H9 (cell line): ENCODE measurements at regions not wholly inside any gene's neighbourhood (a gene's known extent, or its start where the extent isn't known, plus 50 kb on each side); places are given as distances from the start of the nearest gene placed in this dataset.

Source experiments
- DNase-seq: peaks from one replicate; pipeline ENCODE4 v3.0.0-alpha.2; 2017
- H2AFZ ChIP-seq: one replicate; pipeline ENCODE4 v1.6.1; 2013; ENCODE audit warnings: mild to moderate bottlenecking, low read length, control low read depth, moderate library complexity
- H2AK5ac ChIP-seq: 2 replicates; pipeline ENCODE4 v1.6.1; 2013; ENCODE audit warnings: low read length, control low read depth, mixed read lengths; ENCODE audit not compliant: insufficient read length
- H2BK120ac ChIP-seq: one replicate; pipeline ENCODE4 v1.6.1; 2013; ENCODE audit warnings: low read depth, mild to moderate bottlenecking, low read length, control low read depth, inconsistent platforms; ENCODE audit not compliant: poor library complexity, severe bottlenecking
- H2BK12ac ChIP-seq: 2 replicates; pipeline ENCODE4 v1.6.1; 2013; ENCODE audit warnings: low read length, control low read depth, mixed read lengths, low read depth; ENCODE audit not compliant: insufficient read length
- H2BK15ac ChIP-seq: 2 replicates; pipeline ENCODE4 v1.6.1; 2013; ENCODE audit warnings: low read depth, low read length, control low read depth
- H2BK20ac ChIP-seq: one replicate; pipeline ENCODE4 v1.6.1; 2013; ENCODE audit warnings: low read depth, mild to moderate bottlenecking, low read length, control low read depth, inconsistent platforms; ENCODE audit not compliant: poor library complexity, severe bottlenecking
- H2BK5ac ChIP-seq: 2 replicates; pipeline ENCODE4 v1.6.1; 2013; ENCODE audit warnings: low read length, control low read depth, mixed read lengths; ENCODE audit not compliant: insufficient read length
- H3K14ac ChIP-seq: 2 replicates; pipeline ENCODE4 v1.6.1; 2013; ENCODE audit warnings: low read length, control low read depth; ENCODE audit not compliant: insufficient read depth
- H3K18ac ChIP-seq: 2 replicates; pipeline ENCODE4 v1.6.1; 2013; ENCODE audit warnings: low read depth, mild to moderate bottlenecking, mixed read lengths, low read length, control low read depth; ENCODE audit not compliant: insufficient read length
- H3K23ac ChIP-seq: 2 replicates; pipeline ENCODE4 v1.6.1; 2013; ENCODE audit warnings: low read length, control low read depth, mixed read lengths, low read depth; ENCODE audit not compliant: insufficient read length
- H3K23me2 ChIP-seq: 2 replicates; pipeline ENCODE4 v1.6.1; 2013; ENCODE audit warnings: low read depth, mild to moderate bottlenecking, mixed read lengths, low read length, control low read depth; ENCODE audit not compliant: insufficient read length, poor library complexity, severe bottlenecking
- H3K27ac ChIP-seq: 2 replicates; pipeline ENCODE4 v1.5.1; 2013; ENCODE audit warnings: low read length, control low read depth, mixed read lengths, low read depth; ENCODE audit not compliant: insufficient read length
- H3K27me3 ChIP-seq: 2 replicates; pipeline ENCODE4 v1.6.1; 2013; ENCODE audit warnings: low read length, control low read depth, inconsistent platforms; ENCODE audit not compliant: insufficient read depth
- H3K4ac ChIP-seq: 2 replicates; pipeline ENCODE4 v1.6.1; 2013; ENCODE audit warnings: low read depth, mild to moderate bottlenecking, control low read depth, inconsistent platforms, low read length, moderate library complexity
- H3K4me1 ChIP-seq: 2 replicates; pipeline ENCODE4 v1.6.1; 2013; ENCODE audit warnings: low read length, control low read depth, inconsistent platforms; ENCODE audit not compliant: insufficient read depth
- H3K4me2 ChIP-seq: 2 replicates; pipeline ENCODE4 v1.6.1; 2013; ENCODE audit warnings: low read length, control low read depth, mixed read lengths; ENCODE audit not compliant: insufficient read length, insufficient read depth
- H3K56ac ChIP-seq: 2 replicates; pipeline ENCODE4 v1.6.1; 2013; ENCODE audit warnings: low read depth, mild to moderate bottlenecking, mixed read lengths, low read length, control low read depth; ENCODE audit not compliant: insufficient read length
- H3K79me1 ChIP-seq: 2 replicates; pipeline ENCODE4 v1.6.1; 2013; ENCODE audit warnings: low read depth, mild to moderate bottlenecking, moderate library complexity, low read length, control low read depth, inconsistent platforms; ENCODE audit not compliant: insufficient read depth, poor library complexity, severe bottlenecking
- H3K79me2 ChIP-seq: 2 replicates; pipeline ENCODE4 v1.6.1; 2013; ENCODE audit warnings: low read length, control low read depth, inconsistent platforms; ENCODE audit not compliant: insufficient read depth
- H3K9ac ChIP-seq: 2 replicates; pipeline ENCODE4 v1.6.1; 2013; ENCODE audit warnings: low read length, control low read depth, mixed read lengths; ENCODE audit not compliant: insufficient read length; ENCODE audit errors: extremely low read depth
- H3K9me3 ChIP-seq: one replicate; pipeline ENCODE4 v1.6.1; 2013; ENCODE audit warnings: low read depth, low read length, inconsistent platforms; ENCODE audit not compliant: control insufficient read depth
- H3T11ph ChIP-seq: one replicate; pipeline ENCODE4 v1.6.1; 2013; ENCODE audit warnings: mild to moderate bottlenecking, low read length, control low read depth, inconsistent platforms
- H4K20me1 ChIP-seq: one replicate; pipeline ENCODE4 v1.6.1; 2013; ENCODE audit not compliant: control insufficient read depth, insufficient read length, insufficient read depth
- H4K5ac ChIP-seq: 2 replicates; pipeline ENCODE4 v1.6.1; 2013; ENCODE audit warnings: low read depth, mild to moderate bottlenecking, mixed read lengths, low read length, control low read depth; ENCODE audit not compliant: insufficient read length
- H4K8ac ChIP-seq: replicated peaks from 2 replicates; pipeline ENCODE4 v1.6.1; 2013; ENCODE audit warnings: low read length, control low read depth, mixed read lengths, low read depth; ENCODE audit not compliant: insufficient read length
- H4K91ac ChIP-seq: 2 replicates; pipeline ENCODE4 v1.6.1; 2013; ENCODE audit warnings: low read depth, mild to moderate bottlenecking, moderate library complexity, mixed read lengths, low read length, control low read depth; ENCODE audit not compliant: insufficient read length
- H3K27ac Mint-ChIP-seq, 3 experiments: 2 replicates in 2 of 3; 3 replicates in 1 of 3; pipeline ENCODE4 v1.8.0; 2020 to 2021; ENCODE audit warnings: mixed read lengths in 3 of 3, mild to moderate bottlenecking in 1 of 3, moderate library complexity in 1 of 3
- H3K27me3 Mint-ChIP-seq: 2 replicates; pipeline ENCODE4 v1.8.0; 2021; ENCODE audit warnings: low read depth, mild to moderate bottlenecking, moderate library complexity, mixed read lengths
- H3K36me3 Mint-ChIP-seq, 3 experiments: 2 replicates in 2 of 3; 3 replicates in 1 of 3; pipeline ENCODE4 v1.8.0; 2020 to 2021; ENCODE audit warnings: low read depth in 3 of 3, mixed read lengths in 3 of 3; ENCODE audit not compliant: insufficient read depth in 1 of 3
- H3K4me1 Mint-ChIP-seq, 2 experiments: 2 replicates each; pipeline ENCODE4 v1.8.0; 2020; ENCODE audit warnings: mixed read lengths in 2 of 2
- H3K4me3 Mint-ChIP-seq, 2 experiments: 2 replicates in 1 of 2; 3 replicates in 1 of 2; pipeline ENCODE4 v1.8.0; 2020 to 2021; ENCODE audit warnings: mild to moderate bottlenecking in 2 of 2, mixed read lengths in 2 of 2, moderate library complexity in 1 of 2
- H3K9me3 Mint-ChIP-seq, 2 experiments: 2 replicates in 1 of 2; 3 replicates in 1 of 2; pipeline ENCODE4 v1.8.0; 2020; ENCODE audit warnings: mild to moderate bottlenecking in 2 of 2, mixed read lengths in 2 of 2, moderate library complexity in 1 of 2
- WGBS: extraction: QIAGEN DNeasy Blood & Tissue Kit; methylation state at CpG from one replicate; pipeline ENCODE4 v1.1.7; 2013; ENCODE audit warnings: missing lambda C conversion rate, low lambda C conversion rate, mixed read lengths; ENCODE audit not compliant: insufficient read length; ENCODE audit errors: extremely low coverage; 5-methylcytosine and 5-hydroxymethylcytosine counted together
- TF ChIP-seq, protein P1 (sequence below): fragments of 200-600 bp; sonication (generic); conservative IDR thresholded peaks from 3 replicates; pipeline ENCODE4 v1.8.0; 2021; ENCODE audit warnings: antibody characterized with exemption, mild to moderate bottlenecking

DNA sequence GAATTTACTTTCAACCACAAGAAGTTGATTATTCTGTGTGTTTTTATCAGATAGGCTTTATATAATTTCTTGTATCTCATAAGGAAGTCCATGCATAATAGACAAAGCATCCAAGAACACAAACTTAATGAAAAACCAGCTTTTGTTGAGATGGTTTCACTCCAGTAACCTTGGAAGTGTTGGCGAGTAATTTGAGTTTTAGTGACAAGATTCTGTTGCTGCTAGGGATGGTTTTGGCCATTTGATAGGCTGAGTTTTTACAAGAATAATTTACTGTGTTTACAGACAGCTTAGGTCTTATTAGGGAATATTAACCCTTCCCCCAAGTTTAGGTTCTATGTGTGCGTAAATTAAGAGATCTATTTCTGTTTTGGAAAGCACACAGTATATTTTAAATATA, 513.6 kb downstream of the USP25 start:
- no peak overlapping the region for H4K5ac ChIP-seq
- WGBS: no CpG with 5 or more reads among the region's 2 CpGs
- H3K79me2 ChIP-seq: no peaks in the 10 kb centered on the region

More for the DNA sequence above, 513.6 kb downstream of the USP25 start:
- DNase-seq: no peak
- no peak overlapping the region for H3K23ac ChIP-seq
- peaks cover 8% of the 10 kb centered on the region in 2 experiments for H3K4me1 Mint-ChIP-seq
- no peak overlapping the region for H2AK5ac ChIP-seq
- H3K23me2 ChIP-seq: no peaks in the 10 kb centered on the region
- no peaks in the 10 kb centered on the region; the same call in 1 of the 2 replicates for H3K27me3 ChIP-seq
- H3K9me3 Mint-ChIP-seq: no peaks in the 10 kb centered on the region; a peak in 1 of 5 replicates
- no peak overlapping the region for H4K8ac ChIP-seq
- no peak overlapping the region for H3K27ac Mint-ChIP-seq
- H3K4me1 ChIP-seq: peaks cover 4% of the 10 kb centered on the region; the same call in 1 of the 2 replicates
- H3K79me1 ChIP-seq: no peaks in the 10 kb centered on the region
- H3T11ph ChIP-seq: no peak overlapping the region
- no peak overlapping the region for H2BK20ac ChIP-seq
- no peaks in the 10 kb centered on the region for H4K20me1 ChIP-seq
- no peak overlapping the region for H3K14ac ChIP-seq
- peaks cover 55% of the 10 kb centered on the region for H3K27me3 Mint-ChIP-seq
- H3K56ac ChIP-seq: no peak overlapping the region
- H3K4me3 Mint-ChIP-seq: no peak overlapping the region
- H3K9me3 ChIP-seq: no peaks in the 10 kb centered on the region
- H3K36me3 Mint-ChIP-seq: no peaks in the 10 kb centered on the region; a peak in 1 of 7 replicates
- no peak overlapping the region for H3K4me2 ChIP-seq
- TF ChIP-seq, protein P1, sequence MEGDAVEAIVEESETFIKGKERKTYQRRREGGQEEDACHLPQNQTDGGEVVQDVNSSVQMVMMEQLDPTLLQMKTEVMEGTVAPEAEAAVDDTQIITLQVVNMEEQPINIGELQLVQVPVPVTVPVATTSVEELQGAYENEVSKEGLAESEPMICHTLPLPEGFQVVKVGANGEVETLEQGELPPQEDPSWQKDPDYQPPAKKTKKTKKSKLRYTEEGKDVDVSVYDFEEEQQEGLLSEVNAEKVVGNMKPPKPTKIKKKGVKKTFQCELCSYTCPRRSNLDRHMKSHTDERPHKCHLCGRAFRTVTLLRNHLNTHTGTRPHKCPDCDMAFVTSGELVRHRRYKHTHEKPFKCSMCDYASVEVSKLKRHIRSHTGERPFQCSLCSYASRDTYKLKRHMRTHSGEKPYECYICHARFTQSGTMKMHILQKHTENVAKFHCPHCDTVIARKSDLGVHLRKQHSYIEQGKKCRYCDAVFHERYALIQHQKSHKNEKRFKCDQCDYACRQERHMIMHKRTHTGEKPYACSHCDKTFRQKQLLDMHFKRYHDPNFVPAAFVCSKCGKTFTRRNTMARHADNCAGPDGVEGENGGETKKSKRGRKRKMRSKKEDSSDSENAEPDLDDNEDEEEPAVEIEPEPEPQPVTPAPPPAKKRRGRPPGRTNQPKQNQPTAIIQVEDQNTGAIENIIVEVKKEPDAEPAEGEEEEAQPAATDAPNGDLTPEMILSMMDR: no peak
- H3K9ac ChIP-seq: no peak overlapping the region
- H3K18ac ChIP-seq: no peak overlapping the region
- no peak overlapping the region for H2BK120ac ChIP-seq
- H3K27ac ChIP-seq: no peak overlapping the region
- no peak overlapping the region for H2BK12ac ChIP-seq
- H2BK5ac ChIP-seq: no peak overlapping the region
- no peak overlapping the region for H2AFZ ChIP-seq
- H2BK15ac ChIP-seq: no peak overlapping the region
- H3K4ac ChIP-seq: no peak overlapping the region
- no peak overlapping the region for H4K91ac ChIP-seq
